HepG2 (cell line): ENCODE measurements at regions not wholly inside any gene's neighbourhood (a gene's known extent, or its start where the extent isn't known, plus 50 kb on each side); places are given as distances from the start of the nearest gene placed in this dataset.

ENCODE experiments used
- ATAC-seq: fragments of 200-7000 bp; cut with Tn5 transposase; 3 replicates; pipeline ENCODE4 v1.9.1; 2020; ENCODE audit warnings: mild to moderate bottlenecking, moderate library complexity
- BruUV-seq: library from RNA; stranded (reverse); fragments of 400-500 nt; replicated peaks from 2 replicates; lab custom pipeline; 2021; lab: Mats Ljungman, UMichigan
- CTCF ChIA-PET: fragments of 300-600 bp; formaldehyde crosslinking; extraction: SDS; loops from one replicate; lab custom pipeline; 2021; ENCODE audit warnings: low total read pairs, inconsistent platforms, low intra/inter-chr PET ratio; lab: Yijun Ruan, JAX
- POLR2A ChIA-PET: fragments of 350-600 bp; sonication (Branson Sonifier 250); formaldehyde crosslinking; loops from one replicate; lab custom pipeline; 2020; ENCODE audit warnings: antibody characterized with exemption, inconsistent platforms; lab: Yijun Ruan, JAX
- DNase-seq: peaks from one replicate; pipeline ENCODE4 v3.0.0-alpha.2; 2015; ENCODE audit warnings: low spot score
- FAIRE-seq: peaks from 3 replicates; lab custom pipeline; 2011; peaks lifted over from hg19 to GRCh38; lab: Jason Lieb, UNC
- H2AFZ ChIP-seq: one replicate; pipeline ENCODE4 v1.6.1; 2011; ENCODE audit warnings: low read length, inconsistent platforms
- H3K27ac ChIP-seq: fragments of 300-600 bp; 3 replicates; pipeline ENCODE4 v1.8.0; 2011; ENCODE audit warnings: mixed run types, mild to moderate bottlenecking, mixed read lengths, low read length, inconsistent platforms; ENCODE audit not compliant: insufficient read depth; ENCODE audit errors: extremely low read length
- H3K27me3 ChIP-seq, 2 experiments: fragments of 200-600 bp in 1 of 2; 2 replicates in 1 of 2; 3 replicates in 1 of 2; pipeline versions ENCODE4 v1.6.0 to v1.8.0; 2011; ENCODE audit warnings: low read length in 2 of 2, mild to moderate bottlenecking in 2 of 2, moderate library complexity in 2 of 2, inconsistent platforms in 1 of 2; ENCODE audit not compliant: insufficient read depth in 2 of 2, control insufficient read depth in 1 of 2
- H3K36me3 ChIP-seq, 2 experiments: fragments of 200-600 bp in 1 of 2; replicated peaks in 1 of 2; 2 replicates in 1 of 2; 3 replicates in 1 of 2; pipeline versions ENCODE4 v1.5.1 to v1.8.0; 2011; ENCODE audit warnings: low read length in 2 of 2, inconsistent platforms in 1 of 2; ENCODE audit not compliant: insufficient read depth in 2 of 2, control insufficient read depth in 1 of 2
- H3K4me1 ChIP-seq: 2 replicates; pipeline ENCODE4 v1.5.1; 2012; ENCODE audit warnings: low read length, inconsistent platforms; ENCODE audit not compliant: insufficient read depth
- H3K4me2 ChIP-seq: 2 replicates; pipeline ENCODE4 v1.6.0; 2011; ENCODE audit warnings: low read depth, low read length, inconsistent platforms
- H3K4me3 ChIP-seq, 3 experiments: fragments of 200-600 bp in 1 of 3; sonication (generic), shearing (Covaris generic) in 1 of 3; replicated peaks in 1 of 3; 2 replicates each; pipeline ENCODE4 v1.5.1; 2011 to 2016; ENCODE audit warnings: low read length in 3 of 3, inconsistent platforms in 2 of 3, low read depth in 2 of 3, mild to moderate bottlenecking in 2 of 3, control low read depth in 1 of 3, mixed read lengths in 1 of 3; ENCODE audit not compliant: insufficient read depth in 1 of 3
- H3K79me2 ChIP-seq: one replicate; pipeline ENCODE4 v1.6.1; 2011; ENCODE audit warnings: low read length, inconsistent platforms; ENCODE audit not compliant: insufficient read depth
- H3K9ac ChIP-seq: 2 replicates; pipeline ENCODE4 v1.6.0; 2011; ENCODE audit warnings: mild to moderate bottlenecking, low read depth, low read length, inconsistent platforms; ENCODE audit not compliant: insufficient read depth
- H3K9me3 ChIP-seq: 2 replicates; pipeline ENCODE4 v1.5.1; 2012; ENCODE audit warnings: mild to moderate bottlenecking, low read length
- H4K20me1 ChIP-seq: 2 replicates; pipeline ENCODE4 v1.6.0; 2011; ENCODE audit warnings: inconsistent platforms, mild to moderate bottlenecking, low read length, moderate library complexity; ENCODE audit not compliant: insufficient read depth
- GATAD2A ChIP-seq: IDR thresholded peaks from 2 replicates; pipeline ENCODE4 v1.6.1; 2016
- IKZF1 ChIP-seq: fragments of 450-650 bp; IDR thresholded peaks from 2 replicates; pipeline ENCODE4 v1.7.1; 2016
- PCBP1 ChIP-seq: fragments of 200-400 bp; formaldehyde crosslinking; IDR thresholded peaks from 2 replicates; pipeline ENCODE4 v1.6.1; 2017; ENCODE audit warnings: mild to moderate bottlenecking, low read depth, low read length, borderline replicate concordance
- SATB2 ChIP-seq: sonication (generic); formaldehyde crosslinking; IDR thresholded peaks from 2 replicates; pipeline ENCODE4 v1.5.0; 2020; ENCODE audit warnings: missing genetic modification reagents
- YEATS2 ChIP-seq: sonication (generic); formaldehyde crosslinking; IDR thresholded peaks from 2 replicates; pipeline ENCODE4 v1.4.0; 2020; ENCODE audit warnings: missing genetic modification reagents, borderline replicate concordance
- ZFP37 ChIP-seq: sonication (generic); formaldehyde crosslinking; IDR thresholded peaks from 2 replicates; pipeline ENCODE4 v1.4.0; 2020; ENCODE audit warnings: missing genetic modification reagents, borderline replicate concordance
- ZNF24 ChIP-seq: fragments of 450-650 bp; IDR thresholded peaks from 2 replicates; pipeline ENCODE4 v1.6.1; 2017; ENCODE audit warnings: antibody characterized with exemption, mild to moderate bottlenecking
- ZNF431 ChIP-seq: sonication (generic); formaldehyde crosslinking; IDR thresholded peaks from 2 replicates; pipeline ENCODE4 v1.9.0; 2022; ENCODE audit warnings: missing genetic modification reagents, low read depth, mild to moderate bottlenecking, borderline replicate concordance
- ZNF543 ChIP-seq: sonication (generic); formaldehyde crosslinking; IDR thresholded peaks from 2 replicates; pipeline ENCODE4 v1.4.0; 2020; ENCODE audit warnings: mild to moderate bottlenecking, missing genetic modification reagents
- WGBS: methylation state at CpG from one replicate; pipeline ENCODE4 v1.1.6; 2017; ENCODE audit warnings: low lambda C conversion rate; 5-methylcytosine and 5-hydroxymethylcytosine counted together
- in situ Hi-C: cut with HindIII; loops from 2 replicates; pipeline ENCODE4 v1.10.0; 2017; ENCODE audit warnings: low pct_unique_long_range_greater_than_20kb; ENCODE audit not compliant: extremely low pct_ligation_motif_present
- intact Hi-C: fragments of 100-400 bp; cut with micrococcal nuclease; formaldehyde crosslinking; loops from one replicate; pipeline ENCODE4 v1.10.0; 2022; ENCODE audit not compliant: unreplicated experiment

DNA sequence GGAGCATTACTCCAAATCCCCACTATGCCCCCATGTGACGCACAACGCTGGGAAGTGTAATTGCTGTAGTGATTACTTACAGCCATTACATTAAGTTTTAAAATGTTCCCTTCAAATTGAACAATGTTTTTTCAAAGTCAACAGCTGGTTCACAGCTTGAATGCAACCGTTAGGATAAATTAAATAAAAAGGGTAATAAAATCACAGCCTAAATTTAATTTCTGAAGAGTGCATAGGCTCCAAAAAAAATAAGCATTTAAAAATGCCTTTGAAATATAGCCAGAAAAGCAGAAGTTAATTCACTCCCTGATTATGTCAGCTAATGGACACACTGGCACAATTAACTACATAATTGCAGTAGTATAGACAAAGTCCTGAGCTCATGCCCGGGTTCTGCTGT, 50.5 kb upstream of the KDM8 start:
- BruUV-seq = no TSS peak
- peaks cover 11% of the 10 kb centered on the region for H3K4me1 ChIP-seq
- no peak overlapping the region for H3K27ac ChIP-seq
- FAIRE-seq (no peak), ATAC-seq (no peak), DNase-seq (no peak)
- no peaks in the 10 kb centered on the region for H3K79me2 ChIP-seq
- CTCF ChIA-PET = interaction anchor here (1.2 kb wide), 1 partner anchor 216 kb away, joined by 3 read pairs; no protein-coding TSS in a partner anchor
- H3K4me3 ChIP-seq = no peak overlapping the region
- no peaks in the 10 kb centered on the region for H3K9me3 ChIP-seq
- H3K27me3 ChIP-seq = no peaks in the 10 kb centered on the region; a peak in 1 of 5 replicates
- no peaks in the 10 kb centered on the region for H3K36me3 ChIP-seq
- in situ Hi-C loops = no loop called here
- intact Hi-C loops = no loop called here
- POLR2A ChIA-PET = no interaction called here
- 58% methylated on average over 4 of the region's 4 CpGs for WGBS
- H4K20me1 ChIP-seq = no peaks in the 10 kb centered on the region
- no peak overlapping the region for H2AFZ ChIP-seq
- TF ChIP-seq GATAD2A (CRISPR knock-in tag) = no peak
- no peak for TF ChIP-seq IKZF1
- TF ChIP-seq YEATS2 (CRISPR knock-in tag) = no peak
- no peak for TF ChIP-seq ZNF543 (CRISPR knock-in tag)
- TF ChIP-seq SATB2 (CRISPR knock-in tag) = no peak
- no peak for TF ChIP-seq ZNF24
- TF ChIP-seq PCBP1 = no peak
- no peak for TF ChIP-seq ZNF431 (CRISPR knock-in tag)
- TF ChIP-seq ZFP37 (CRISPR knock-in tag) = no peak
- no peak overlapping the region for H3K9ac ChIP-seq
- no peak overlapping the region for H3K4me2 ChIP-seq
